ENCODE measurements at regions not wholly inside any gene's neighbourhood (a gene's known extent, or its start where the extent isn't known, plus 50 kb on each side); places are given as distances from the start of the nearest gene placed in this dataset.

GRCh38 chr6:90695316-90695715 is 108.4 kb upstream of the MAP3K7 start:
- TF ChIP-seq ZNF274 (IDR thresholded peaks at IDR 0.05; ENCODE audit: low read depth, low read length): no peak
- no peak for TF ChIP-seq SUZ12 (IDR thresholded peaks at IDR 0.05; ENCODE audit: extremely low read depth, insufficient read depth, insufficient read length)
- TF ChIP-seq YY1 (IDR thresholded peaks at IDR 0.05; ENCODE audit: insufficient read depth, insufficient read length): no peak
- Histone ChIP-seq H3K9ac (ENCODE audit: insufficient read length, low read depth) (no peak overlapping the region), H3K4me3 (ENCODE audit: insufficient read length, low read depth) (no peak overlapping the region), H3K4me1 (ENCODE audit: insufficient read depth, insufficient read length) (no peaks in the 10 kb centered on the region), H3K27me3 (ENCODE audit: insufficient read depth, insufficient read length) (no peaks in the 10 kb centered on the region), H3K9me3 (ENCODE audit: insufficient read depth, low read length) (no peaks in the 10 kb centered on the region), H3K36me3 (ENCODE audit: insufficient read depth, insufficient read length, low read length) (no peaks in the 10 kb centered on the region)
- DNase-seq (ENCODE audit: low read depth, low spot score): peak; percentile 6

DNA sequence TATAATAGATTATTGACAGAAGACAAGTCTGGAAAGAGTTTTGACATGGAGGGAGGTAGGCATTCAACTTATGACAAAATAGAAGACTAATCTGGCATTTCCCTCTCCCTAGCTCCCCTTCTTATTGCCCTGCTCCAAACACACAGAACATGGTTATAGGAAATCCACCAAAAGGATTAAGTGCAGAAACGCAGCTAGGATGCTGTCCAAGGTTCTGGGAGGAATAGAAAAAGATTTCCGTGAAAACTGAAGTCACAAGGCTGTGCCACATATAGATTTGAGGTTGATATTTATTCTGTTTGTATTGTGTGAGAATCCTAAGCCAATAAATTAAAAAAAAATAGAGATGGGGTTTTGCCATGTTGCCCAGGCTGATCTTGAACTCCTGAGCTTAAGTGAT is 107.9 kb upstream of the MAP3K7 start:
- H3K4me1 ChIP-seq (ENCODE audit: insufficient read depth, insufficient read length): no peaks in the 10 kb centered on the region
- no peaks in the 10 kb centered on the region for H3K9me3 ChIP-seq (ENCODE audit: insufficient read depth, low read length)
- no peak overlapping the region for H3K4me3 ChIP-seq (ENCODE audit: insufficient read length, low read depth)
- DNase-seq (ENCODE audit: low read depth, low spot score): no peak
- TF ChIP-seq ZNF274 (IDR thresholded peaks at IDR 0.05; ENCODE audit: low read depth, low read length): no peak
- no peak for TF ChIP-seq SUZ12 (IDR thresholded peaks at IDR 0.05; ENCODE audit: extremely low read depth, insufficient read depth, insufficient read length)
- no peak for TF ChIP-seq YY1 (IDR thresholded peaks at IDR 0.05; ENCODE audit: insufficient read depth, insufficient read length)
- no peak overlapping the region for H3K9ac ChIP-seq (ENCODE audit: insufficient read length, low read depth)
- H3K36me3 ChIP-seq (ENCODE audit: insufficient read depth, insufficient read length, low read length): no peaks in the 10 kb centered on the region
- no peaks in the 10 kb centered on the region for H3K27me3 ChIP-seq (ENCODE audit: insufficient read depth, insufficient read length)

DNA sequence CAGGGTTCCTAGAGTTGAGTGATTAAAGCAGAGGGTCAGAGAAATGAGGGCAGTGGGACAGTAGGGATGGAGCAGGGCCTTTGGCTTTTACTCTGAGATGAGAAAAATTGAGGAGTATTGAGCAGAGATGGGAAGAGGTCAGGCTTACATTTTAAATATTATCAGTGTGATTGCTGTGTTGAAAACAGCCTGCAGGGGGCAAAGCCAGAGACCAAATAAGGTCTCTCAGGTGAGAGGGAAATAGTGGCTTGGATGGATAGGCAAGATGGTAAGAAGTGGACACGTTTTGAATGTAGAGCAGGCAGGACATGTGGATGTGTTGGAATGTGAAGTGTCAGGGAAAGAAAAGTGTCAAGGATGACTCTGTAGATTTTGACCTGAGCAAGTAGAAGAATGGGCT is 105.0 kb upstream of the MAP3K7 start:
- Histone ChIP-seq H3K4me3 (ENCODE audit: insufficient read length, low read depth) (no peak overlapping the region), H3K27me3 (ENCODE audit: insufficient read depth, insufficient read length) (no peaks in the 10 kb centered on the region), H3K4me1 (ENCODE audit: insufficient read depth, insufficient read length) (no peaks in the 10 kb centered on the region), H3K9me3 (ENCODE audit: insufficient read depth, low read length) (no peaks in the 10 kb centered on the region), H3K36me3 (ENCODE audit: insufficient read depth, insufficient read length, low read length) (no peaks in the 10 kb centered on the region), H3K9ac (ENCODE audit: insufficient read length, low read depth) (no peak overlapping the region)
- DNase-seq (ENCODE audit: low read depth, low spot score): no peak
- TF ChIP-seq ZNF274 (IDR thresholded peaks at IDR 0.05; ENCODE audit: low read depth, low read length) (no peak), YY1 (IDR thresholded peaks at IDR 0.05; ENCODE audit: insufficient read depth, insufficient read length) (no peak), SUZ12 (IDR thresholded peaks at IDR 0.05; ENCODE audit: extremely low read depth, insufficient read depth, insufficient read length) (no peak)

DNA sequence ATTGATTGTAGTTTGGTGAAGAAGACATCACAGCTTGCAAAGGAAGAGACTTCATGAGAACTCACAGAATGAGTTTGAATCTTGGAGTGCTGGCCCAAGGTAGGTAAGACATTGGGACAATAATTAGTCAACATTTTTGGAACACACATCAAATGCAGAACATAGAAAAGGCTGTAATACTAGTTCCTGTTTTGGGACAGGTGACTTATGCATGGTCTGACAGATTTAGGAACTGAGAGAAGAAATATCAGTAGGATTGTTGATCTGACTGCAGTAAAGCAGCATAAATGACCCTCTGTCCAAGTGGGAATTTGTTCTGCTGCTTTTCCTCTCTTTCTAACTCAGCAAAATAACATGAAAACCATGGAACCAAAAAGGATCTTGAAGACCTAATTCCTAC is 102.3 kb upstream of the MAP3K7 start:
- H3K27me3 ChIP-seq (ENCODE audit: insufficient read depth, insufficient read length): no peaks in the 10 kb centered on the region
- no peak overlapping the region for H3K9ac ChIP-seq (ENCODE audit: insufficient read length, low read depth)
- H3K9me3 ChIP-seq (ENCODE audit: insufficient read depth, low read length): no peaks in the 10 kb centered on the region
- no peak overlapping the region for H3K4me3 ChIP-seq (ENCODE audit: insufficient read length, low read depth)
- no peaks in the 10 kb centered on the region for H3K36me3 ChIP-seq (ENCODE audit: insufficient read depth, insufficient read length, low read length)
- DNase-seq (ENCODE audit: low read depth, low spot score): no peak
- H3K4me1 ChIP-seq (ENCODE audit: insufficient read depth, insufficient read length): no peaks in the 10 kb centered on the region
- no peak for TF ChIP-seq ZNF274 (IDR thresholded peaks at IDR 0.05; ENCODE audit: low read depth, low read length)
- no peak for TF ChIP-seq YY1 (IDR thresholded peaks at IDR 0.05; ENCODE audit: insufficient read depth, insufficient read length)
- TF ChIP-seq SUZ12 (IDR thresholded peaks at IDR 0.05; ENCODE audit: extremely low read depth, insufficient read depth, insufficient read length): no peak

GRCh38 chr6:90687775-90688380 is 101.0 kb upstream of the MAP3K7 start:
- H3K9ac ChIP-seq (ENCODE audit: insufficient read length, low read depth): no peak overlapping the region
- H3K4me1 ChIP-seq (ENCODE audit: insufficient read depth, insufficient read length): no peaks in the 10 kb centered on the region
- TF ChIP-seq SUZ12 (IDR thresholded peaks at IDR 0.05; ENCODE audit: extremely low read depth, insufficient read depth, insufficient read length) (no peak), YY1 (IDR thresholded peaks at IDR 0.05; ENCODE audit: insufficient read depth, insufficient read length) (no peak), ZNF274 (IDR thresholded peaks at IDR 0.05; ENCODE audit: low read depth, low read length) (no peak)
- no peaks in the 10 kb centered on the region for H3K27me3 ChIP-seq (ENCODE audit: insufficient read depth, insufficient read length)
- H3K36me3 ChIP-seq (ENCODE audit: insufficient read depth, insufficient read length, low read length): no peaks in the 10 kb centered on the region
- no peak overlapping the region for H3K4me3 ChIP-seq (ENCODE audit: insufficient read length, low read depth)
- no peak for DNase-seq (ENCODE audit: low read depth, low spot score)
- no peaks in the 10 kb centered on the region for H3K9me3 ChIP-seq (ENCODE audit: insufficient read depth, low read length)

DNA sequence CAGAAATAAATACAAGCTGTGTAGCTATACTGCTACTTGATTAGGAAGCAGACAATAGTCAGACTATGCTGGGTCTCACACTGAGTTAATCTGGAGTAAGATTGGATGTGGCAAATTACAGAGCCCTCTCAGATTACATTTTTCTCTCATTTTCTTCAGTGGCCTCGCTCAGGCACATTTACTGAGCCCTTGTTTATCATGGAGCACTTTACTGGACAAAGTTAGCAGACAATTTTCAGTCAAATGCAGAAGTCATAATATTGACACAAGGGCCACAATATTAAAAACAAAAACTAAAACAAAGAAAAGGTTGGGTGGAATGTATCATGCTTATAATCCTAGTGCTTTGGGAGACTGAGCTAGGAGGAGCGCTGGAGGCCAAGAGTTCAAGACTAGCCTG is 95.0 kb upstream of the MAP3K7 start:
- Histone ChIP-seq H3K9me3 (ENCODE audit: insufficient read depth, low read length) (no peaks in the 10 kb centered on the region), H3K36me3 (ENCODE audit: insufficient read depth, insufficient read length, low read length) (no peaks in the 10 kb centered on the region), H3K27me3 (ENCODE audit: insufficient read depth, insufficient read length) (no peaks in the 10 kb centered on the region), H3K4me3 (ENCODE audit: insufficient read length, low read depth) (no peak overlapping the region), H3K9ac (ENCODE audit: insufficient read length, low read depth) (no peak overlapping the region), H3K4me1 (ENCODE audit: insufficient read depth, insufficient read length) (no peaks in the 10 kb centered on the region)
- TF ChIP-seq YY1 (IDR thresholded peaks at IDR 0.05; ENCODE audit: insufficient read depth, insufficient read length) (no peak), ZNF274 (IDR thresholded peaks at IDR 0.05; ENCODE audit: low read depth, low read length) (no peak), SUZ12 (IDR thresholded peaks at IDR 0.05; ENCODE audit: extremely low read depth, insufficient read depth, insufficient read length) (no peak)
- no peak for DNase-seq (ENCODE audit: low read depth, low spot score)

- Histone ChIP-seq H3K4me3 (ENCODE audit: insufficient read length, low read depth) (no peak overlapping the region), H3K9ac (ENCODE audit: insufficient read length, low read depth) (no peak overlapping the region), H3K9me3 (ENCODE audit: insufficient read depth, low read length) (no peaks in the 10 kb centered on the region), H3K36me3 (ENCODE audit: insufficient read depth, insufficient read length, low read length) (no peaks in the 10 kb centered on the region), H3K27me3 (ENCODE audit: insufficient read depth, insufficient read length) (no peaks in the 10 kb centered on the region), H3K4me1 (ENCODE audit: insufficient read depth, insufficient read length) (no peaks in the 10 kb centered on the region)
- no peak for DNase-seq (ENCODE audit: low read depth, low spot score)
- TF ChIP-seq YY1 (IDR thresholded peaks at IDR 0.05; ENCODE audit: insufficient read depth, insufficient read length): no peak
Observed at GRCh38 chr6:90678049-90678779, 91.3 kb upstream of the MAP3K7 start.
